ENCODE measurements at regions not wholly inside any gene's neighbourhood (a gene's known extent, or its start where the extent isn't known, plus 50 kb on each side); places are given as distances from the start of the nearest gene placed in this dataset.

DNA sequence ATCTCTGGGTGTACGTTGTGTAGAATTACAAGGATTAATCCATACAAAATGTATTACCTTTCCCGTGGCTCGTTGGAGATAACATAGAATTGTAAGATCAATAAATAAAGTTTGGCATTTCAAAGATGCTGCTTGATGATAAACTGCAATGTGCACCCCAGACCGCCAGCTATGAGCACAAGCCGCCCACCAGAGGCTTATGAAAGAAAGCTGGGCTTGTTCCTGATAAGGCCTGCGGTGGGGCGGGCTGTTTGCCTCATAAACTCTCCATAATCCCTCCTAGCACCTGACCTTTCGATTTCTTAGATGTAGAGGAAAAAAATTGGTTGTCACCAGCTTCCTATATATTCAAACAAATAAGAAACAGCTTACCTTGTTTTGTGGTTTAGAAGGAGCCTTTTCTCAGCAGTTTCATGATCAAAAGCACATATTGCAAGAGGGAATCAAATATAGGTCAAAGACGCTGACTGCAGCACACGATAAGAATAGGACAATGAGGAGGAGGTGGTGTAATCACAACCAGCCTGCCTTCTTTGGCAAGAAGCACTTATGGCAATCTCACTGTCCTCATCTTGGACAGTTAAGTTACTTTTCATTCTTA lies 293.6 kb downstream of the RMST start:
- TF ChIP-seq FOXK2 (IDR thresholded peaks at IDR 0.05): no peak
- TF ChIP-seq, protein P1, sequence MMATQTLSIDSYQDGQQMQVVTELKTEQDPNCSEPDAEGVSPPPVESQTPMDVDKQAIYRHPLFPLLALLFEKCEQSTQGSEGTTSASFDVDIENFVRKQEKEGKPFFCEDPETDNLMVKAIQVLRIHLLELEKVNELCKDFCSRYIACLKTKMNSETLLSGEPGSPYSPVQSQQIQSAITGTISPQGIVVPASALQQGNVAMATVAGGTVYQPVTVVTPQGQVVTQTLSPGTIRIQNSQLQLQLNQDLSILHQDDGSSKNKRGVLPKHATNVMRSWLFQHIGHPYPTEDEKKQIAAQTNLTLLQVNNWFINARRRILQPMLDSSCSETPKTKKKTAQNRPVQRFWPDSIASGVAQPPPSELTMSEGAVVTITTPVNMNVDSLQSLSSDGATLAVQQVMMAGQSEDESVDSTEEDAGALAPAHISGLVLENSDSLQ (IDR thresholded peaks at IDR 0.05): no peak
- no peak for TF ChIP-seq ARNT (IDR thresholded peaks at IDR 0.05)
- no peak for TF ChIP-seq BHLHE40 (IDR thresholded peaks at IDR 0.05; ENCODE audit: borderline replicate concordance)
- TF ChIP-seq FOXM1 (IDR thresholded peaks at IDR 0.05; ENCODE audit: borderline replicate concordance): no peak
- TF ChIP-seq SP1 (IDR thresholded peaks at IDR 0.05): no peak
- no peak for TF ChIP-seq SUZ12 (IDR thresholded peaks at IDR 0.05)
